ENCODE measurements at regions not wholly inside any gene's neighbourhood (a gene's known extent, or its start where the extent isn't known, plus 50 kb on each side); places are given as distances from the start of the nearest gene placed in this dataset.

DNA sequence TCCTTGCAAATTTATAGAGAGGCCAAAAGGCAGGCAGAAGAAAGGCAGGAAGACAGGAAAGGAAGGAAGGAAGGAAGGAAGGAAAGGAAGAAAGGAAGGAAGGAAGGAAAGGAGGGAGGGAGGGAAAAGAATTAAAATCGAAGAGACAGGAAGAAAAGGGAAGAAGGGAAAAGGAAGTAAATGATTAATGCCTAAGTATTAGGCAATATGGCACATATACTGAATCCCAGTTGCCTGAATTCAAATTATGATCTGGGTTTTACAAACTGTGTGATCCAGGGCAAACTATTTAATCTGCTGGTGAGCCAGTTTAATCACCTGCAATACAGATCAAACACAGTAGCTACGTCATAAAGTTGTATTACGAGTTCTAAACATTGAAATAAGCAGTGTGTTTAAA lies 983.6 kb downstream of the FLRT2 start:
- no peak for TF ChIP-seq CTCF (IDR thresholded peaks at IDR 0.05; ENCODE audit: control insufficient read depth, extremely low read depth, insufficient read depth)
- H3K4me3 ChIP-seq (ENCODE audit: low read depth, low read length), result no peak overlapping the region
- no peak for DNase-seq (ENCODE audit: low read depth)

GRCh38 chr14:86513056-86513455 lies 983.1 kb downstream of the FLRT2 start:
- DNase-seq (ENCODE audit: low read depth), result no peak
- no peak for TF ChIP-seq CTCF (IDR thresholded peaks at IDR 0.05; ENCODE audit: control insufficient read depth, extremely low read depth, insufficient read depth)
- H3K4me3 ChIP-seq (ENCODE audit: low read depth, low read length), result no peak overlapping the region

DNA sequence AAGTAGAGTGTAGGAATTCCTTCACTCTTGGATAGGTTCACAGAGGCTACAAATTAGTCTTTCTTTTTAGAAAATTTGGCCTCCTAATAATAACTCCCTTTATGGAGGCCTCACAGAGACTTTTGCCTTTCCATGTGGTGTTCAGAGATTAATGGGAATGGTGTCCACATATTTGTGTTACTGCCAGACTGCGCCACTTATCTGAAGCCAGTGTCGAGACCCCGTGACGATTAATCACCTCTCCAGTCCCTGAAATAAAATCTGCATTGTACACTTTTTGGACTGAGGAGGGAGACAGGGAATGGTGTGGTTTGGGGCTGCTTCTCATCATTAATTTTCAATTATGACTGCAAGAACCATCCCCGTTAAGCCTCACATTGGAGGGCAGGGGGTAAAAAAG lies 980.5 kb downstream of the FLRT2 start:
- no peak overlapping the region for H3K4me3 ChIP-seq (ENCODE audit: low read depth, low read length)
- DNase-seq (ENCODE audit: low read depth), result no peak
- TF ChIP-seq CTCF (IDR thresholded peaks at IDR 0.05; ENCODE audit: control insufficient read depth, extremely low read depth, insufficient read depth), result no peak

GRCh38 chr14:86505808-86506207 lies 975.9 kb downstream of the FLRT2 start:
- TF ChIP-seq CTCF (IDR thresholded peaks at IDR 0.05; ENCODE audit: control insufficient read depth, extremely low read depth, insufficient read depth), result no peak
- H3K4me3 ChIP-seq (ENCODE audit: low read depth, low read length), result no peak overlapping the region
- DNase-seq (ENCODE audit: low read depth), result no peak

DNA sequence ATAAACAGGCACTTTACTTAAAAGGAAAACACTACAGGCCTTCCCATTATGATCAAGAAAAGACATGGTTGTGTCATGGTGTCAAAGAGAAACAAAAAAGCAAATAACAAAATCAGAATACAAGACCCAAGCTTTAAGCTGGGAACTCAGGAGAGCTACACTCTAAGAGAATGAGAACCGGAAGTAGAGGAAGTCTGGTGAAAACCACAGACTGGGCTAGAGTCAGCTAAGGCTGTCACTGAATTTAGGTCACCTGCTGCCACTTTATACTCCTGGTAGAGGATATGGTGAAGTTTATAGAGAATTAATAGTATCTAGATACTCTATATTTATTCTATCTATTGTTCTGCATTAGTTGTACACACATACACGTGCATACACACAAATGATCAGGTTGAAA lies 971.7 kb downstream of the FLRT2 start:
- H3K4me3 ChIP-seq (ENCODE audit: low read depth, low read length), result no peak overlapping the region
- no peak for TF ChIP-seq CTCF (IDR thresholded peaks at IDR 0.05; ENCODE audit: control insufficient read depth, extremely low read depth, insufficient read depth)
- no peak for DNase-seq (ENCODE audit: low read depth)

DNA sequence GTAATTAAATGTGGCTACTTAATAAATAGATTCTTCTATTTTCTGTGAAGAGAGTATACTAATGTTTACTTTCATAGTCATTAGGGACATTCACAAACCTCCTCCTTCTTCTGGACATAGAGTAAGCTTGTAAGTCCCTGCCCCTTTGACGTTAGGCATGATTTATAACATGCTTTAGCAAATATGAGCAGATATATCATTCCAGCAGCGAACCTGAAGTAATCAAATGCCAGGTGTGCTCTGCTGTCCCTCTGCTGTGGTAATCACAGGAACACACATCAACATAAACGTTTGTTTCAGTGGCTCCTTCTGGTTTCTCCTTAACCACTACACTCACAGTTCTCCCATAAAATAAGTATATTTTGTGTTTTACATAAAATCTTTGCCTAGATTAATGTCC lies 961.8 kb downstream of the FLRT2 start:
- TF ChIP-seq CTCF (IDR thresholded peaks at IDR 0.05; ENCODE audit: control insufficient read depth, extremely low read depth, insufficient read depth), result no peak
- H3K4me3 ChIP-seq (ENCODE audit: low read depth, low read length), result no peak overlapping the region
- no peak for DNase-seq (ENCODE audit: low read depth)

GRCh38 chr14:86481104-86481503 lies 951.2 kb downstream of the FLRT2 start:
- DNase-seq (ENCODE audit: low read depth), result no peak
- no peak overlapping the region for H3K4me3 ChIP-seq (ENCODE audit: low read depth, low read length)
- no peak for TF ChIP-seq CTCF (IDR thresholded peaks at IDR 0.05; ENCODE audit: control insufficient read depth, extremely low read depth, insufficient read depth)
